Mesendoderm (in vitro differentiated cells): ENCODE measurements at regions not wholly inside any gene's neighbourhood (a gene's known extent, or its start where the extent isn't known, plus 50 kb on each side); places are given as distances from the start of the nearest gene placed in this dataset.

Experiments used
- DNase-seq: peaks from one replicate; pipeline ENCODE4 v3.0.0; 2013
- H2AK5ac ChIP-seq: 2 replicates; pipeline ENCODE4 v1.6.1; 2013; ENCODE audit warnings: low read length, inconsistent platforms
- H2BK120ac ChIP-seq: 2 replicates; pipeline ENCODE4 v1.6.1; 2013; ENCODE audit warnings: low read depth, mild to moderate bottlenecking, low read length, moderate library complexity, mixed read lengths
- H2BK15ac ChIP-seq: replicated peaks from 2 replicates; pipeline ENCODE4 v1.6.1; 2013; ENCODE audit warnings: low read depth, mild to moderate bottlenecking, moderate library complexity
- H2BK5ac ChIP-seq: 2 replicates; pipeline ENCODE4 v1.6.1; 2013; ENCODE audit warnings: low read length, inconsistent platforms
- H3K18ac ChIP-seq: 2 replicates; pipeline ENCODE4 v1.6.1; 2013; ENCODE audit warnings: mild to moderate bottlenecking, low read length, mixed read lengths
- H3K23ac ChIP-seq: one replicate; pipeline ENCODE4 v1.6.1; 2013; ENCODE audit warnings: low read length
- H3K27ac ChIP-seq: 2 replicates; pipeline ENCODE4 v1.5.1; 2013; ENCODE audit warnings: low read depth, mild to moderate bottlenecking, inconsistent platforms, low read length, moderate library complexity
- H3K27me3 ChIP-seq: 2 replicates; pipeline ENCODE4 v1.6.1; 2013; ENCODE audit warnings: low read length, control low read depth, mild to moderate bottlenecking, inconsistent platforms; ENCODE audit not compliant: insufficient read depth, poor library complexity
- H3K36me3 ChIP-seq: 2 replicates; pipeline ENCODE4 v1.6.1; 2013; ENCODE audit warnings: low read length, inconsistent platforms; ENCODE audit not compliant: control insufficient read depth, insufficient read depth
- H3K4ac ChIP-seq: one replicate; pipeline ENCODE4 v1.6.1; 2013; ENCODE audit warnings: low read depth, mild to moderate bottlenecking, low read length, moderate library complexity
- H3K4me1 ChIP-seq: 2 replicates; pipeline ENCODE4 v1.6.1; 2013; ENCODE audit warnings: low read depth, low read length, inconsistent platforms; ENCODE audit not compliant: control insufficient read depth
- H3K4me2 ChIP-seq: 2 replicates; pipeline ENCODE4 v1.6.1; 2013; ENCODE audit warnings: low read length
- H3K4me3 ChIP-seq: 2 replicates; pipeline ENCODE4 v1.5.1; 2013; ENCODE audit warnings: mild to moderate bottlenecking, low read length
- H3K56ac ChIP-seq: one replicate; pipeline ENCODE4 v1.6.1; 2013; ENCODE audit warnings: low read length
- H3K79me1 ChIP-seq: 2 replicates; pipeline ENCODE4 v1.6.1; 2013; ENCODE audit warnings: low read length, inconsistent platforms
- H3K79me2 ChIP-seq: 2 replicates; pipeline ENCODE4 v1.6.1; 2013; ENCODE audit warnings: mild to moderate bottlenecking, low read length; ENCODE audit not compliant: control insufficient read depth, insufficient read depth
- H3K9ac ChIP-seq: 2 replicates; pipeline ENCODE4 v1.6.1; 2013; ENCODE audit warnings: low read length, inconsistent platforms
- H4K5ac ChIP-seq: one replicate; pipeline ENCODE4 v1.6.1; 2013; ENCODE audit warnings: low read length
- H4K8ac ChIP-seq: one replicate; pipeline ENCODE4 v1.6.1; 2013; ENCODE audit warnings: low read depth, mild to moderate bottlenecking, control low read depth, low read length, moderate library complexity
- WGBS: extraction: QIAGEN DNeasy Blood & Tissue Kit; methylation state at CpG from one replicate; pipeline ENCODE4 v1.1.7; 2013; ENCODE audit warnings: low lambda C conversion rate, missing lambda C conversion rate; ENCODE audit not compliant: insufficient coverage; ENCODE audit errors: extremely low coverage; 5-methylcytosine and 5-hydroxymethylcytosine counted together

GRCh38 chr6:82072121-82072521 is 175.4 kb downstream of the IBTK start:
- H3K9ac ChIP-seq, result no peak overlapping the region
- no peak overlapping the region for H3K4me2 ChIP-seq
- H3K18ac ChIP-seq, result no peak overlapping the region
- H2AK5ac ChIP-seq, result no peak overlapping the region
- H2BK15ac ChIP-seq, result no peak overlapping the region
- H4K5ac ChIP-seq, result no peak overlapping the region
- no peak overlapping the region for H3K27ac ChIP-seq
- no peak overlapping the region for H3K23ac ChIP-seq
- WGBS, result no CpG with 5 or more reads among the region's 1 CpG
- H3K4me3 ChIP-seq, result no peak overlapping the region
- H3K79me2 ChIP-seq, result no peaks in the 10 kb centered on the region
- no peak overlapping the region for H4K8ac ChIP-seq
- no peak for DNase-seq
- H3K4me1 ChIP-seq, result no peaks in the 10 kb centered on the region
- H3K36me3 ChIP-seq, result no peaks in the 10 kb centered on the region
- no peak overlapping the region for H3K56ac ChIP-seq
- no peak overlapping the region for H3K4ac ChIP-seq
- no peaks in the 10 kb centered on the region for H3K79me1 ChIP-seq
- H3K27me3 ChIP-seq, result no peaks in the 10 kb centered on the region
- H2BK120ac ChIP-seq, result no peak overlapping the region
- no peak overlapping the region for H2BK5ac ChIP-seq

- no peak overlapping the region for H3K4me3 ChIP-seq
- H3K23ac ChIP-seq, result no peak overlapping the region
- no peak overlapping the region for H2BK15ac ChIP-seq
- H3K9ac ChIP-seq, result no peak overlapping the region
- H4K5ac ChIP-seq, result no peak overlapping the region
- no peak overlapping the region for H3K27ac ChIP-seq
- H4K8ac ChIP-seq, result no peak overlapping the region
- H3K36me3 ChIP-seq, result no peaks in the 10 kb centered on the region
- no peak overlapping the region for H2AK5ac ChIP-seq
- H3K4me2 ChIP-seq, result no peak overlapping the region
- H3K4me1 ChIP-seq, result no peaks in the 10 kb centered on the region
- no peak overlapping the region for H3K56ac ChIP-seq
- no peak for DNase-seq
- WGBS, result no CpG with 5 or more reads among the region's 2 CpGs
- H2BK5ac ChIP-seq, result no peak overlapping the region
- H3K27me3 ChIP-seq, result no peaks in the 10 kb centered on the region
- H3K18ac ChIP-seq, result no peak overlapping the region
- H3K79me1 ChIP-seq, result no peaks in the 10 kb centered on the region
- no peak overlapping the region for H2BK120ac ChIP-seq
- H3K79me2 ChIP-seq, result no peaks in the 10 kb centered on the region
- no peak overlapping the region for H3K4ac ChIP-seq
Observed at GRCh38 chr6:82068721-82069120, 178.8 kb downstream of the IBTK start.

GRCh38 chr6:82066991-82067411 is 180.5 kb downstream of the IBTK start:
- no peak overlapping the region for H4K5ac ChIP-seq
- no peak overlapping the region for H3K27ac ChIP-seq
- H4K8ac ChIP-seq, result no peak overlapping the region
- no peak overlapping the region for H2BK5ac ChIP-seq
- H2BK15ac ChIP-seq, result no peak overlapping the region
- no peak overlapping the region for H3K23ac ChIP-seq
- no peak overlapping the region for H3K4me2 ChIP-seq
- no peak overlapping the region for H3K4ac ChIP-seq
- H3K27me3 ChIP-seq, result no peaks in the 10 kb centered on the region
- DNase-seq, result no peak
- H3K79me2 ChIP-seq, result no peaks in the 10 kb centered on the region
- no CpG with 5 or more reads among the region's 4 CpGs for WGBS
- H2AK5ac ChIP-seq, result no peak overlapping the region
- no peak overlapping the region for H3K56ac ChIP-seq
- no peaks in the 10 kb centered on the region for H3K36me3 ChIP-seq
- no peak overlapping the region for H3K9ac ChIP-seq
- H3K4me1 ChIP-seq, result no peaks in the 10 kb centered on the region
- no peaks in the 10 kb centered on the region for H3K79me1 ChIP-seq
- H3K18ac ChIP-seq, result no peak overlapping the region
- H3K4me3 ChIP-seq, result no peak overlapping the region
- H2BK120ac ChIP-seq, result no peak overlapping the region

- Histone ChIP-seq H2AK5ac (no peak overlapping the region), H3K56ac (no peak overlapping the region), H3K4ac (no peak overlapping the region), H3K18ac (no peak overlapping the region), H3K27me3 (no peaks in the 10 kb centered on the region), H3K9ac (no peak overlapping the region), H3K4me1 (no peaks in the 10 kb centered on the region), H2BK120ac (no peak overlapping the region), H3K4me2 (no peak overlapping the region), H3K27ac (no peak overlapping the region), H4K8ac (no peak overlapping the region), H2BK5ac (no peak overlapping the region), H3K79me1 (no peaks in the 10 kb centered on the region), H3K23ac (no peak overlapping the region), H3K4me3 (no peak overlapping the region), H3K79me2 (no peaks in the 10 kb centered on the region), H4K5ac (no peak overlapping the region), H2BK15ac (no peak overlapping the region), H3K36me3 (no peaks in the 10 kb centered on the region)
- DNase-seq, result no peak
Observed at GRCh38 chr6:82066196-82066595, 181.3 kb downstream of the IBTK start.

GRCh38 chr6:82063574-82063973 is 184.0 kb downstream of the IBTK start:
- Histone ChIP-seq H2BK15ac (no peak overlapping the region), H3K4me1 (no peaks in the 10 kb centered on the region), H3K27ac (no peak overlapping the region), H4K5ac (no peak overlapping the region), H3K9ac (no peak overlapping the region), H2BK5ac (no peak overlapping the region), H3K27me3 (no peaks in the 10 kb centered on the region), H3K23ac (no peak overlapping the region), H2AK5ac (no peak overlapping the region), H3K4me3 (no peak overlapping the region), H3K4me2 (no peak overlapping the region), H3K79me2 (no peaks in the 10 kb centered on the region), H4K8ac (no peak overlapping the region), H3K4ac (no peak overlapping the region), H3K18ac (no peak overlapping the region), H3K36me3 (no peaks in the 10 kb centered on the region), H3K79me1 (no peaks in the 10 kb centered on the region), H3K56ac (no peak overlapping the region), H2BK120ac (no peak overlapping the region)
- no peak for DNase-seq
- no CpG with 5 or more reads among the region's 3 CpGs for WGBS

GRCh38 chr6:82062219-82062618 is 185.3 kb downstream of the IBTK start:
- no peaks in the 10 kb centered on the region for H3K27me3 ChIP-seq
- H3K4me1 ChIP-seq, result no peaks in the 10 kb centered on the region
- no peaks in the 10 kb centered on the region for H3K79me1 ChIP-seq
- no peak overlapping the region for H3K4me2 ChIP-seq
- no CpG with 5 or more reads among the region's 7 CpGs for WGBS
- H3K79me2 ChIP-seq, result no peaks in the 10 kb centered on the region
- no peak overlapping the region for H2BK5ac ChIP-seq
- H2BK15ac ChIP-seq, result no peak overlapping the region
- H3K9ac ChIP-seq, result no peak overlapping the region
- H4K8ac ChIP-seq, result no peak overlapping the region
- H3K4ac ChIP-seq, result no peak overlapping the region
- H3K36me3 ChIP-seq, result no peaks in the 10 kb centered on the region
- no peak overlapping the region for H3K56ac ChIP-seq
- DNase-seq, result no peak
- H3K4me3 ChIP-seq, result no peak overlapping the region
- no peak overlapping the region for H3K18ac ChIP-seq
- H4K5ac ChIP-seq, result no peak overlapping the region
- H3K23ac ChIP-seq, result no peak overlapping the region
- H2AK5ac ChIP-seq, result no peak overlapping the region
- no peak overlapping the region for H2BK120ac ChIP-seq
- no peak overlapping the region for H3K27ac ChIP-seq
